ENCODE measurements at regions not wholly inside any gene's neighbourhood (a gene's known extent, or its start where the extent isn't known, plus 50 kb on each side); places are given as distances from the start of the nearest gene placed in this dataset.

DNA sequence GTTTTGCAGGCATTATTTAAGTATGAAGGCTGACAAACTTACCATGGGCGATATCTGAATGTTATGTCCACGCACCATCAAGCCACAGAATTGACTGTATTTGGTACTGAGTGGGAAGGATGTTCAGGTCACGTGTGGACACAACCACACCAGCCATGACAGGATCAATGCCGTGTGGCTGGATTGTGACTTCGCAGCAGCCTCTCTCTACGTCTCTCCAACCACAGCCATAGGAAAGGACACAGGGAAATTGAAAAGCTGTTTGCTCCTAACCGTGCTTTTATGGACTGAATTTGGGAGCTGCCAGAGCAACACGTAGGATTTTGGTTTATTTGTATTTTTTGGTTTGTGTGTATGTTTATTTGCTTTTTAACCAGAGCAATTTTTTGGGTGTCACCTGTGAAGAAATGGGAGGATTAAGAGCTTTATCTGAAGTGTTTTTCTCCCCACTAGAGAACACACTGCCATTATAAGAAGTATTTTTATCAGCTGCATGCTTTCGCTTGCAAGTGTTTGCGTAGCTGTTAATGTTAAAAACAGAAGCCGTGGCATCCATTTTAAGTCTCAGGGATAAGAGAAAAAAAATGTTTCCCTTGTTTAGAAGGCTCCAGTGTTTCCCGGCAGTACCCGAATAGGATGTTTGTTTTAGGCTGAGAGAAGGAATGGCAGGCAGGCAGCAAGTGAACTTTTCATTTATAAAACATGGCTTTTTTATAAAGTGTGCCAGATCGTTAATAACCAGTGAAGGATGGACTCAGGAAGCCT is 401.1 kb upstream of the NFE2L3 start:
- peak overlapping the region; percentile 89 for H3K27ac ChIP-seq (ENCODE audit: low read length)
- H3K4me1 ChIP-seq (ENCODE audit: control insufficient read depth, insufficient read depth, low read length), result peaks cover 49% of the 10 kb centered on the region
- no peaks in the 10 kb centered on the region for H3K27me3 ChIP-seq (ENCODE audit: control insufficient read depth in 1 of 2, insufficient read depth in 2 of 2, low read length in 2 of 2)
- peak overlapping the region; percentile 34 to 58 for H3K9ac ChIP-seq (ENCODE audit: low read length in 2 of 2)
- H3K9me3 ChIP-seq (ENCODE audit: control insufficient read depth in 2 of 2, low read length in 2 of 2), result no peaks in the 10 kb centered on the region
- H3K36me3 ChIP-seq (ENCODE audit: control insufficient read depth in 2 of 2, insufficient read depth in 2 of 2, low read length in 2 of 2), result no peaks in the 10 kb centered on the region
- H3K4me3 ChIP-seq (ENCODE audit: low read length in 2 of 2), result peak overlapping the region; percentile 9 to 52

DNA sequence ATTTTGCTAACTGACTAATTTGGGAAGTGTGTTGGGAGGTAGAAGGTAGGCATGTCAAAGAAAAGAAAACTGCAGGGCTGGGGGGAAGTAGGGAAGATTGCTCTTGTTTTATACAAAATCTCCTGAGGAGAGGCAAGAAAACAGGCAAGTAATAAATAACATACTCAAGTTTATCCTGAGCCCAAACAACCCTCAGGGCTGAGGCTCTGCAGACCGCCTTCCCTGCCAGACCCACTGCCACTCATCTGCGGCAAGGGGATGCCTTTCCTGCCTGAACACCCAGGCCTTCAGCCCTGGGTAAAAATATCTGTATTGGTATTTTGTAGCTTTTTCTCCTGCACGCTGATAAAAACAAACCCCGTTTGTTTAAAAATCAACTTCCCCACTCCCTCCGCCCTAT is 399.8 kb upstream of the NFE2L3 start:
- H3K9ac ChIP-seq (ENCODE audit: low read length in 2 of 2), result peak overlapping the region in 1 of 2 donors; percentile 55
- peaks cover 49% of the 10 kb centered on the region for H3K4me1 ChIP-seq (ENCODE audit: control insufficient read depth, insufficient read depth, low read length)
- no peaks in the 10 kb centered on the region for H3K36me3 ChIP-seq (ENCODE audit: control insufficient read depth in 2 of 2, insufficient read depth in 2 of 2, low read length in 2 of 2)
- no peaks in the 10 kb centered on the region for H3K9me3 ChIP-seq (ENCODE audit: control insufficient read depth in 2 of 2, low read length in 2 of 2)
- H3K4me3 ChIP-seq (ENCODE audit: low read length in 2 of 2), result no peak overlapping the region
- peak overlapping the region; percentile 89 for H3K27ac ChIP-seq (ENCODE audit: low read length)
- H3K27me3 ChIP-seq (ENCODE audit: control insufficient read depth in 1 of 2, insufficient read depth in 2 of 2, low read length in 2 of 2), result no peaks in the 10 kb centered on the region

DNA sequence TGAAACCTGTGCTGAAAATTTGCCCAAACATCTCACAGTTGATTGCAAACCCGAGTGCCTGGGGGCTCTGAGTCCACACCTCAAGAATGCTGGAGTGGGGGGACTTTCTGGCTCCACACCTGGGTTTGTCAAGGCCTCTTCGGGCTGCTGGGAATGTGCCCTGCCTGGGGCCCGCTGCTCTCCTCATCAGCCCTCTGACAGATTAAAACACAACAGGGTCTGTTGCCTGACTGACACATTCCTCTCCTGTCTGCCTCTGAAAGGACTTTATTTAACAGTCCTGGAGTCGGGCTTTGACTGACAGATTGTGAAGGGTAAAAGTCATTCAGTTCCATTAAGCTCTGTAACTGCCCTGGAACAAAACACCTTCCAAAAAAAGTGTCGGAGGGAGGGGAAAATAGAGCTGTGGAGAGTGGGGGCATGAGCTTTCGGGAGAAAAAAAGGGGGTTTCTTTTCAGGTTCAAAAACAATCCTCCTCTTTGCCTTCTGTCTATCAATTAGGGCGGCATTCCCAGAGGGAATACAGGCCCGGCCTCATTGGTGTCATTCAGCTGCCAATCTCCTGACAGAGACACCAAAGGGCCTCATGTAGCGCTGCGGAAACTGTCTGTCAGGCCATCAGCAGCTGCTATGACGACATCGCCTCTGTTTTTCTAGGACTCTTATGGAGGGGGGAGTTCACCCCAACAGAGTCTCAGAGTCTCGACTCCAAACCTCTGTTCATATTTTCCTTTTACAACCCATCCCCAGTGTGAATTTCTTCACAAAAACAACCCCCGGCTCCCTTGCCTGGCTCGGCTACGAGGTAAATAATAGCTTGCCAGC is 398.8 kb upstream of the NFE2L3 start:
- H3K9me3 ChIP-seq (ENCODE audit: control insufficient read depth in 2 of 2, low read length in 2 of 2), result no peaks in the 10 kb centered on the region
- peak overlapping the region; percentile 89 for H3K27ac ChIP-seq (ENCODE audit: low read length)
- H3K9ac ChIP-seq (ENCODE audit: low read length in 2 of 2), result no peak overlapping the region
- no peak overlapping the region for H3K4me3 ChIP-seq (ENCODE audit: low read length in 2 of 2)
- peaks cover 49% of the 10 kb centered on the region for H3K4me1 ChIP-seq (ENCODE audit: control insufficient read depth, insufficient read depth, low read length)
- H3K36me3 ChIP-seq (ENCODE audit: control insufficient read depth in 2 of 2, insufficient read depth in 2 of 2, low read length in 2 of 2), result no peaks in the 10 kb centered on the region
- H3K27me3 ChIP-seq (ENCODE audit: control insufficient read depth in 1 of 2, insufficient read depth in 2 of 2, low read length in 2 of 2), result no peaks in the 10 kb centered on the region

DNA sequence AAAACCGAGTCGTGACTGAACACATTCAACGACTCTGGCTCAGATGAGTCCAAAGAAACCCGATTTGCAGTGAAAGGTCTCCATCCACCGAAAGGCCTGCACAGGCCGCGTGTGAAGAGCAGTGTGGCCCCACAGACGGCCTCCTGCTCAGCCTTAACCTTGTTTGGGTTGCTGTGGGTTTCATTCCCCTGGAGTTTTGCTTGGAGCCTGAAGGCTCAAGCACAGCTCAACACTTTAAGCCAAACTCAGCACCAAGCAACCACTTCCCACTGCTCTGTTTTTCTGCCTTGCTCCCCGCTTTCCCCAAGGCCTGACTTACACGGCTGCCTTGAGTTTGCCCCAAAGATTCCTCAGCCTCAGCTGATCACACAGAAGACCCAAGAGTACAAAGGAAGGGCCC is 398.2 kb upstream of the NFE2L3 start:
- Histone ChIP-seq H3K36me3 (ENCODE audit: control insufficient read depth in 2 of 2, insufficient read depth in 2 of 2, low read length in 2 of 2) (no peaks in the 10 kb centered on the region), H3K27ac (ENCODE audit: low read length) (peak overlapping the region; percentile 89), H3K9ac (ENCODE audit: low read length in 2 of 2) (peak overlapping the region in 1 of 2 donors; percentile 36), H3K9me3 (ENCODE audit: control insufficient read depth in 2 of 2, low read length in 2 of 2) (no peaks in the 10 kb centered on the region), H3K4me3 (ENCODE audit: low read length in 2 of 2) (peak overlapping the region in 1 of 2 donors; percentile 14), H3K4me1 (ENCODE audit: control insufficient read depth, insufficient read depth, low read length) (peaks cover 49% of the 10 kb centered on the region), H3K27me3 (ENCODE audit: control insufficient read depth in 1 of 2, insufficient read depth in 2 of 2, low read length in 2 of 2) (no peaks in the 10 kb centered on the region)

DNA sequence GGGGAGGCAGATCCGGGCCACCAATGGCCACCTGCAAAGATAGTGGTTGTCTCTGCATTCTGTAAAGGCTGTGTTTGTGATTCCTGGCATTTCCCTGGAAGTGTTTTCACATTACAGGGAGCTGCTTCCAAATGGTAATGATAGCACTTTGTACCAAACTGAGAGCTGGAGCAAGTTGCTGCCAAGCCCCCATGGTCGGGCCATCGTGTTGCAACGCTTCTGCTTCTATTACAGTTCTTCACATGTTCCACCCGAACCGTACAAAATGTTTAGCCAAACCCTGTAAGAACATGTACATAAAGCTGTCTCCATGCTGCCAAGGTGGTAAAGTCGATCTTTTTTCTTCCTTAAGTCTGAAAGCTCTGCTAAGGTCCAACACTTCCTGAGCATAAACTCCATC is 397.7 kb upstream of the NFE2L3 start:
- H3K9me3 ChIP-seq (ENCODE audit: control insufficient read depth in 2 of 2, low read length in 2 of 2), result no peaks in the 10 kb centered on the region
- H3K4me1 ChIP-seq (ENCODE audit: control insufficient read depth, insufficient read depth, low read length), result peaks cover 49% of the 10 kb centered on the region
- H3K4me3 ChIP-seq (ENCODE audit: low read length in 2 of 2), result peak overlapping the region in 1 of 2 donors; percentile 8
- H3K9ac ChIP-seq (ENCODE audit: low read length in 2 of 2), result peak overlapping the region in 1 of 2 donors; percentile 36
- no peaks in the 10 kb centered on the region for H3K27me3 ChIP-seq (ENCODE audit: control insufficient read depth in 1 of 2, insufficient read depth in 2 of 2, low read length in 2 of 2)
- no peaks in the 10 kb centered on the region for H3K36me3 ChIP-seq (ENCODE audit: control insufficient read depth in 2 of 2, insufficient read depth in 2 of 2, low read length in 2 of 2)
- H3K27ac ChIP-seq (ENCODE audit: low read length), result peak overlapping the region; percentile 89

DNA sequence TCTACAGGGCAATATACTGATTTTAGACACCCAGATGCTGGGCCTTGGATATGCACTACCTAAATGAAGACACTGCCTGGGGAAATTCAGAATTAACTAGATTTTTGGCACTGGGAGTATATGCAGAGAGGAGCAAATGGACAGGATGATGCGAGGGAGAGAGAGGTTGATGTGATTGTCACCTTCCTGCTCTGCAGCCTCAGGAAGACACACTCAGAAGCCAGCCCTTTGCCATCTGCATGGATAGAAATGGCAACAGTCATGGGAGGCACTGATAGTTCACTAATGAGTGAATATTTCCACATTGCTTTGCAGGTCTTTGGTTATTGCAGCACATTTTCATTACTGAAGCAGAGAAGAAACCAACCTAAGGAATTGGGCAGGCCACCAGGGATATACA is 397.2 kb upstream of the NFE2L3 start:
- Histone ChIP-seq H3K9ac (ENCODE audit: low read length in 2 of 2) (no peak overlapping the region), H3K27me3 (ENCODE audit: control insufficient read depth in 1 of 2, insufficient read depth in 2 of 2, low read length in 2 of 2) (no peaks in the 10 kb centered on the region), H3K9me3 (ENCODE audit: control insufficient read depth in 2 of 2, low read length in 2 of 2) (no peaks in the 10 kb centered on the region), H3K4me1 (ENCODE audit: control insufficient read depth, insufficient read depth, low read length) (peaks cover 49% of the 10 kb centered on the region), H3K27ac (ENCODE audit: low read length) (peak overlapping the region; percentile 89), H3K36me3 (ENCODE audit: control insufficient read depth in 2 of 2, insufficient read depth in 2 of 2, low read length in 2 of 2) (no peaks in the 10 kb centered on the region), H3K4me3 (ENCODE audit: low read length in 2 of 2) (peak overlapping the region in 1 of 2 donors; percentile 8)

DNA sequence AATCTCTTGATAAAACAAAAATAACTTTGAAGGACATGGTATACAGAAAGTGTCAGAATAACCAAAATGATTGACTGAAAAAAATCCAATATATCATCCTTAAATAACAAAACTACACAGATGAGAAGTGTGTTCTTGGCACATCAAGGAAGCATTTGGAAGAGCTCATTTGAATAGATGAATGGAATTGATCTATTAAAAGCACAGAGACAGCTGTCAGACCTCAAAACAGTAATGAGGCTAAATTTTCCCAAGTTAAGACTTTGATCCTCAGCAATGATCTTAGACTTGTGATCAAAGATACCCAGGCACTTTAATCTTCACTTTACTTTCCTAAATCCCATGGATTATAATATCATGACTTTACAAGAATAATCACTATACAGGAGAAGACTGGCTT is 395.4 kb upstream of the NFE2L3 start:
- Histone ChIP-seq H3K9ac (ENCODE audit: low read length in 2 of 2) (no peak overlapping the region), H3K36me3 (ENCODE audit: control insufficient read depth in 2 of 2, insufficient read depth in 2 of 2, low read length in 2 of 2) (no peaks in the 10 kb centered on the region), H3K27ac (ENCODE audit: low read length) (no peak overlapping the region), H3K27me3 (ENCODE audit: control insufficient read depth in 1 of 2, insufficient read depth in 2 of 2, low read length in 2 of 2) (no peaks in the 10 kb centered on the region), H3K4me1 (ENCODE audit: control insufficient read depth, insufficient read depth, low read length) (peaks cover 37% of the 10 kb centered on the region), H3K4me3 (ENCODE audit: low read length in 2 of 2) (no peak overlapping the region), H3K9me3 (ENCODE audit: control insufficient read depth in 2 of 2, low read length in 2 of 2) (no peaks in the 10 kb centered on the region)

DNA sequence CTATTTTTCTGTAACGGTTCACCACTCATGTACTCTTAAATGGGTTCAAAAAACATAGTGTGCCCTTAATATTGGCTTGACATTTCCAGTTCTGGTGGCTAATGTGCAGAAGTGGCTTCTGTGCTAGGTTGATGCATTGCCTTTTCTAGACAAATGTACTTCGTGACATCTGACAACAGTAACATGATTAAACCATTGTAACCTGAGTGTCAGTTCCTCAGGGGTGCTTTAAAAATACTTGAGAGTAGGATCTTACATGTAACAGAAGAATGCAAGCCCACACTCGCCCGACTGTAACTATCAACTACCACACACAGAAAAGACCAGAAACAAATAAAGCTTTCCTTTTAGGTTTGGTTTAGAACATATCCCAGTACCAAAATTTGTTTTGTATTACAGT is 393.4 kb upstream of the NFE2L3 start:
- peaks cover 19% of the 10 kb centered on the region for H3K4me1 ChIP-seq (ENCODE audit: control insufficient read depth, insufficient read depth, low read length)
- no peak overlapping the region for H3K27ac ChIP-seq (ENCODE audit: low read length)
- H3K36me3 ChIP-seq (ENCODE audit: control insufficient read depth in 2 of 2, insufficient read depth in 2 of 2, low read length in 2 of 2), result no peaks in the 10 kb centered on the region
- no peaks in the 10 kb centered on the region for H3K27me3 ChIP-seq (ENCODE audit: control insufficient read depth in 1 of 2, insufficient read depth in 2 of 2, low read length in 2 of 2)
- no peak overlapping the region for H3K9ac ChIP-seq (ENCODE audit: low read length in 2 of 2)
- no peaks in the 10 kb centered on the region for H3K9me3 ChIP-seq (ENCODE audit: control insufficient read depth in 2 of 2, low read length in 2 of 2)
- no peak overlapping the region for H3K4me3 ChIP-seq (ENCODE audit: low read length in 2 of 2)

DNA sequence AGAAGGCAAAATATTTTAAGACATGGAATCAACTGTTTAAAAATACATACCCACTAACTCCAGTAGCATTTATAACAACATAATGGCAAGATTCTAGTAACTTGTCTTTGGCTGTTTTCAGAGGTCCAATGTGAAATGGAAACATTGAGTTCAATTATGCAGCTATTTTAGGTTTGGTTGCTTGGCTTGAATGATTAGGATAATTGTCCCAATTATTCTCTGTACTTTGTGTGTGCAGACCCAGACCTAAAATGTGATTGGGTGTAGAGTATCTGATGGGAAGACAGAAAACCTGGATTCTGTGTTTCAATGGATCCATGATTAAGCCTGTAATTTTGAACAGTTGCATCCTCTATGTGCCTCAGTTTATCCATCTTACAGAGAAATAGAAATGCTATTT is 392.7 kb upstream of the NFE2L3 start:
- Histone ChIP-seq H3K27ac (ENCODE audit: low read length) (no peak overlapping the region), H3K36me3 (ENCODE audit: control insufficient read depth in 2 of 2, insufficient read depth in 2 of 2, low read length in 2 of 2) (no peaks in the 10 kb centered on the region), H3K4me1 (ENCODE audit: control insufficient read depth, insufficient read depth, low read length) (peaks cover 12% of the 10 kb centered on the region), H3K9me3 (ENCODE audit: control insufficient read depth in 2 of 2, low read length in 2 of 2) (no peaks in the 10 kb centered on the region), H3K9ac (ENCODE audit: low read length in 2 of 2) (no peak overlapping the region), H3K27me3 (ENCODE audit: control insufficient read depth in 1 of 2, insufficient read depth in 2 of 2, low read length in 2 of 2) (no peaks in the 10 kb centered on the region), H3K4me3 (ENCODE audit: low read length in 2 of 2) (no peak overlapping the region)

DNA sequence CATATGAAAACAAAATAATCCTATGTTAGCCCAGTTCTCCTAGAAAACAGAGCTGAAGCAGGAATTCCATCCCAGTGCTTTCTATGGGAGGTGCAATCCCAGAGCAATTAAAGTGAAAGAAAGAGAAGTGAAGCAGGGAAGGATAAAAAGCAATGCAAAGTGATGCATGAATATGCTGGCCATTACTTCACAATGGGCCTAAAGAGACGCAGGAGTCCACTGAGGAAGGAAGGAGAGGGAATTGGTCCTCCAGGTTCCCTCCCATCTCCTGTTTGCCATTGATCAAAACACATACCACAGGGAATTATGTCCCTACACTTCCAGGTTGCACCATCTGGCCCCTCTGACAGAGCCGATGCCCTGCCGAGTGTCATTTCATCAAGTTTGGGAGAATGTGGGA is 392.2 kb upstream of the NFE2L3 start:
- Histone ChIP-seq H3K9ac (ENCODE audit: low read length in 2 of 2) (no peak overlapping the region), H3K4me3 (ENCODE audit: low read length in 2 of 2) (no peak overlapping the region), H3K27ac (ENCODE audit: low read length) (no peak overlapping the region), H3K36me3 (ENCODE audit: control insufficient read depth in 2 of 2, insufficient read depth in 2 of 2, low read length in 2 of 2) (no peaks in the 10 kb centered on the region), H3K27me3 (ENCODE audit: control insufficient read depth in 1 of 2, insufficient read depth in 2 of 2, low read length in 2 of 2) (no peaks in the 10 kb centered on the region), H3K9me3 (ENCODE audit: control insufficient read depth in 2 of 2, low read length in 2 of 2) (no peaks in the 10 kb centered on the region), H3K4me1 (ENCODE audit: control insufficient read depth, insufficient read depth, low read length) (peaks cover 8% of the 10 kb centered on the region)

Data from stomach smooth muscle (tissue), 2 donors.